H1 (cell line): ENCODE measurements at regions not wholly inside any gene's neighbourhood (a gene's known extent, or its start where the extent isn't known, plus 50 kb on each side); places are given as distances from the start of the nearest gene placed in this dataset.

ENCODE experiments used
- CREB1 ChIP-seq: IDR thresholded peaks from 2 replicates; pipeline ENCODE4 v1.6.1; 2012; ENCODE audit warnings: inconsistent platforms
- HDAC2 ChIP-seq, 2 experiments: fragments of 300-600 bp in 1 of 2; sonication (generic) in 1 of 2; IDR thresholded peaks; 2 replicates each; pipeline ENCODE4 v1.6.1; 2011 to 2012; ENCODE audit warnings: low read depth in 2 of 2, low read length in 2 of 2, mild to moderate bottlenecking in 2 of 2, moderate library complexity in 2 of 2, borderline replicate concordance in 1 of 2, inconsistent platforms in 1 of 2
- RNF2 ChIP-seq: fragments of 200-900, 300-1000 bp; sonication (generic); IDR thresholded peaks from 2 replicates; pipeline ENCODE4 v1.7.1; 2016; ENCODE audit warnings: borderline replicate concordance, low read depth, mild to moderate bottlenecking, antibody characterized with exemption, low read length; ENCODE audit not compliant: poor library complexity, severe bottlenecking; ENCODE audit errors: missing control alignments
- TF ChIP-seq, protein P1 (sequence below), 3 experiments: IDR thresholded peaks; 1 replicate in 2 of 3; 2 replicates in 1 of 3; pipeline versions ENCODE4 v1.5.1 to v1.6.1; 2011; ENCODE audit warnings: low read length in 3 of 3, mild to moderate bottlenecking in 3 of 3, inconsistent platforms in 2 of 3, low read depth in 1 of 3, moderate library complexity in 1 of 3; ENCODE audit not compliant: insufficient read depth in 1 of 3; ENCODE audit errors: control extremely low read depth in 1 of 3
- TF ChIP-seq, protein P2 (sequence below): IDR thresholded peaks from 2 replicates; pipeline ENCODE4 v1.6.1; 2011; ENCODE audit warnings: low read length, improper control_type of control experiment

GRCh38 chr1:228555074-228555994 is 68.2 kb downstream of the RNF187 start:
- TF ChIP-seq, protein P1, sequence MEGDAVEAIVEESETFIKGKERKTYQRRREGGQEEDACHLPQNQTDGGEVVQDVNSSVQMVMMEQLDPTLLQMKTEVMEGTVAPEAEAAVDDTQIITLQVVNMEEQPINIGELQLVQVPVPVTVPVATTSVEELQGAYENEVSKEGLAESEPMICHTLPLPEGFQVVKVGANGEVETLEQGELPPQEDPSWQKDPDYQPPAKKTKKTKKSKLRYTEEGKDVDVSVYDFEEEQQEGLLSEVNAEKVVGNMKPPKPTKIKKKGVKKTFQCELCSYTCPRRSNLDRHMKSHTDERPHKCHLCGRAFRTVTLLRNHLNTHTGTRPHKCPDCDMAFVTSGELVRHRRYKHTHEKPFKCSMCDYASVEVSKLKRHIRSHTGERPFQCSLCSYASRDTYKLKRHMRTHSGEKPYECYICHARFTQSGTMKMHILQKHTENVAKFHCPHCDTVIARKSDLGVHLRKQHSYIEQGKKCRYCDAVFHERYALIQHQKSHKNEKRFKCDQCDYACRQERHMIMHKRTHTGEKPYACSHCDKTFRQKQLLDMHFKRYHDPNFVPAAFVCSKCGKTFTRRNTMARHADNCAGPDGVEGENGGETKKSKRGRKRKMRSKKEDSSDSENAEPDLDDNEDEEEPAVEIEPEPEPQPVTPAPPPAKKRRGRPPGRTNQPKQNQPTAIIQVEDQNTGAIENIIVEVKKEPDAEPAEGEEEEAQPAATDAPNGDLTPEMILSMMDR (IDR thresholded peaks at IDR 0.05; ENCODE audit: control extremely low read depth in 1 of 3, insufficient read depth in 1 of 3, low read depth in 1 of 3, low read length in 3 of 3): no peak
- TF ChIP-seq HDAC2 (IDR thresholded peaks at IDR 0.05; ENCODE audit: borderline replicate concordance in 1 of 2, low read depth in 2 of 2, low read length in 2 of 2) (no peak), RNF2 (no peak), CREB1 (no peak)
- TF ChIP-seq, protein P2, sequence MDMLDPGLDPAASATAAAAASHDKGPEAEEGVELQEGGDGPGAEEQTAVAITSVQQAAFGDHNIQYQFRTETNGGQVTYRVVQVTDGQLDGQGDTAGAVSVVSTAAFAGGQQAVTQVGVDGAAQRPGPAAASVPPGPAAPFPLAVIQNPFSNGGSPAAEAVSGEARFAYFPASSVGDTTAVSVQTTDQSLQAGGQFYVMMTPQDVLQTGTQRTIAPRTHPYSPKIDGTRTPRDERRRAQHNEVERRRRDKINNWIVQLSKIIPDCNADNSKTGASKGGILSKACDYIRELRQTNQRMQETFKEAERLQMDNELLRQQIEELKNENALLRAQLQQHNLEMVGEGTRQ: no peak
